ENCODE measurements at regions not wholly inside any gene's neighbourhood (a gene's known extent, or its start where the extent isn't known, plus 50 kb on each side); places are given as distances from the start of the nearest gene placed in this dataset.

GRCh38 chr7:19920705-19921104, 147.3 kb upstream of the TMEM196 start:
- DNase-seq (ENCODE audit: low spot score) = no peak
- no peak overlapping the region for H3K4me3 Mint-ChIP-seq
- no peak overlapping the region for H3K4me2 ChIP-seq

DNA sequence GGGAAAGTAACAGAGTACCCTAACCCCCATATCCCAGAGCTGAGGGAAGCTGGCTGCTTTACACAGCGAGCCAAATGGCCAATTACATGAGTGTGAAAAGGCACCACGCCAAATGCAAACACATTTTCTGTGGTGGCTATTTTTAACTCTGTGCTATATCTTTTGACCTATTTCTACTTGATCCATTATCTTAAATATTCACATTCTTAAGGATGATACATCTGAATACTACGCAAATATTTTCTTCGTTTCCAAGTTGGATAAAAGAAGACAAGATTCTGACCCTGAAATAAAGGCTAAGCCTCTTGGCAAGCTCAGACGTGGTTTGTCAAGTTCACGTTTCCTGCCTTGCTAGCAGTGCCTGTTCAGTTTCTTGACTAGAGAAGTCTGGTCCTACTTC, 146.7 kb upstream of the TMEM196 start:
- H4K20me1 ChIP-seq (ENCODE audit: low read depth) = no peaks in the 10 kb centered on the region
- no peak overlapping the region for H3K27ac ChIP-seq
- no peak overlapping the region for H3K9ac ChIP-seq
- no peaks in the 10 kb centered on the region for H3K27me3 ChIP-seq
- no peak overlapping the region for H3K4me2 ChIP-seq
- H3K4me1 ChIP-seq = no peaks in the 10 kb centered on the region
- no peaks in the 10 kb centered on the region for H3K36me3 ChIP-seq
- Mint-ChIP-seq H3K27me3 (ENCODE audit: insufficient read depth, low read depth) (peaks cover 2% of the 10 kb centered on the region), H3K4me3 (no peak overlapping the region), H3K27ac (no peak overlapping the region), H3K36me3 (no peaks in the 10 kb centered on the region), H3K9me3 (no peaks in the 10 kb centered on the region), H3K4me1 (peaks cover 10% of the 10 kb centered on the region)
- no peak overlapping the region for H3K4me3 ChIP-seq
- no peak for DNase-seq (ENCODE audit: low spot score)
- H3K79me2 ChIP-seq (ENCODE audit: low read depth) = no peaks in the 10 kb centered on the region
- H3K9me3 ChIP-seq (ENCODE audit: low read depth) = no peaks in the 10 kb centered on the region
- H2AFZ ChIP-seq (replicated peaks) = no peak overlapping the region
- H3F3A ChIP-seq (ENCODE audit: low read depth) = no peaks in the 10 kb centered on the region
- TF ChIP-seq, protein P1, sequence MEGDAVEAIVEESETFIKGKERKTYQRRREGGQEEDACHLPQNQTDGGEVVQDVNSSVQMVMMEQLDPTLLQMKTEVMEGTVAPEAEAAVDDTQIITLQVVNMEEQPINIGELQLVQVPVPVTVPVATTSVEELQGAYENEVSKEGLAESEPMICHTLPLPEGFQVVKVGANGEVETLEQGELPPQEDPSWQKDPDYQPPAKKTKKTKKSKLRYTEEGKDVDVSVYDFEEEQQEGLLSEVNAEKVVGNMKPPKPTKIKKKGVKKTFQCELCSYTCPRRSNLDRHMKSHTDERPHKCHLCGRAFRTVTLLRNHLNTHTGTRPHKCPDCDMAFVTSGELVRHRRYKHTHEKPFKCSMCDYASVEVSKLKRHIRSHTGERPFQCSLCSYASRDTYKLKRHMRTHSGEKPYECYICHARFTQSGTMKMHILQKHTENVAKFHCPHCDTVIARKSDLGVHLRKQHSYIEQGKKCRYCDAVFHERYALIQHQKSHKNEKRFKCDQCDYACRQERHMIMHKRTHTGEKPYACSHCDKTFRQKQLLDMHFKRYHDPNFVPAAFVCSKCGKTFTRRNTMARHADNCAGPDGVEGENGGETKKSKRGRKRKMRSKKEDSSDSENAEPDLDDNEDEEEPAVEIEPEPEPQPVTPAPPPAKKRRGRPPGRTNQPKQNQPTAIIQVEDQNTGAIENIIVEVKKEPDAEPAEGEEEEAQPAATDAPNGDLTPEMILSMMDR (IDR thresholded peaks at IDR 0.05) = no peak
- no peak for TF ChIP-seq EZH2 (IDR thresholded peaks at IDR 0.05)

More at GRCh38 chr7:19920705-19921104, 147.3 kb upstream of the TMEM196 start:
- Histone ChIP-seq H2AFZ (replicated peaks) (no peak overlapping the region), H3K9ac (no peak overlapping the region), H3K9me3 (ENCODE audit: low read depth) (no peaks in the 10 kb centered on the region), H3K79me2 (ENCODE audit: low read depth) (no peaks in the 10 kb centered on the region), H3K27ac (no peak overlapping the region), H3K4me1 (no peaks in the 10 kb centered on the region), H3K4me3 (no peak overlapping the region), H3K36me3 (no peaks in the 10 kb centered on the region), H3F3A (ENCODE audit: low read depth) (no peaks in the 10 kb centered on the region), H3K27me3 (no peaks in the 10 kb centered on the region), H4K20me1 (ENCODE audit: low read depth) (no peaks in the 10 kb centered on the region)
- Mint-ChIP-seq H3K36me3 (no peaks in the 10 kb centered on the region), H3K9me3 (no peaks in the 10 kb centered on the region), H3K27ac (no peak overlapping the region), H3K4me1 (peaks cover 5% of the 10 kb centered on the region), H3K27me3 (ENCODE audit: insufficient read depth, low read depth) (peaks cover 2% of the 10 kb centered on the region)
- TF ChIP-seq, protein P1 (IDR thresholded peaks at IDR 0.05) = no peak

DNA sequence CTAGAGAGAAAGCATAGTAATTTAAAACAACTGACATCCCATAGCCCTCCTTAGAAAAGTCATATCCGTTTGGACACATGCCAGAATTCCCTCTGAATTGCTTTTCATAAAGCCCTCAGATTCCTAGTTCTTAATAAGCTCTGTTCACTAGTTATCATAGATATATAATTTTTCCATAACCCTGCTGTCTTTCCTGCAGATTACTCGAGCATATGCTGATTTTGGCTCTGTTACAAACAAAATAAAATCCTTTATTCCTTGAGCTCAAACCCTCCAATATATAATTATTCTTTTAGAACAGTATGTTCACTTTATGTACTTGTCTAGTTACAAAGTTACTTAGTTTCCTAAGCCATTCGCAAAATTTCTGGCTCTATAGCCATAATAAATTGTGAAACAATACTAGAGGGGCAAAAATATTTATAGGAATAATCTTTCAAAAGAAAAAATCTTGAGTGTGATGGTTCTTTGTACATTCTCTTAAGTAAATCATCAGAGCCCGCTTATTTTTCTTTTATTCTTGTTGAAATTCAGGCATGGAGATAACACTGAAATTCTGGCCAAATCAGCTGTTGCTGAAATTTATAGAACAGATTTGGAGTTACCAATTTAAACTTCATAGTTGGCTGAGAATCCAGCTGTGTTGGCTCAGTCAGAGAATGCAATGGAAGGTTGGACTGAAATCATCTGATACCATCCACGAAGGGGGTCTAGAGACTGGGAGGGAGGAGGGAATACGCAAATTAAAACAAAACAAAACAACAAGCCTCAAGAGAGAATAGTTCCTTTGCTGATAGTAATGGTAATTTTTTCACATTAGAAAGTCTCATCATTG, 146.1 kb upstream of the TMEM196 start:
- Histone ChIP-seq H3K4me1 (no peaks in the 10 kb centered on the region), H3K9me3 (ENCODE audit: low read depth) (no peaks in the 10 kb centered on the region), H2AFZ (replicated peaks) (no peak overlapping the region), H3K79me2 (ENCODE audit: low read depth) (no peaks in the 10 kb centered on the region), H3F3A (ENCODE audit: low read depth) (no peaks in the 10 kb centered on the region), H3K4me3 (no peak overlapping the region), H4K20me1 (ENCODE audit: low read depth) (no peaks in the 10 kb centered on the region), H3K9ac (no peak overlapping the region), H3K27ac (no peak overlapping the region), H3K36me3 (no peaks in the 10 kb centered on the region), H3K4me2 (no peak overlapping the region), H3K27me3 (no peaks in the 10 kb centered on the region)
- Mint-ChIP-seq H3K27ac (no peak overlapping the region), H3K4me3 (no peak overlapping the region), H3K4me1 (peaks cover 10% of the 10 kb centered on the region), H3K27me3 (ENCODE audit: insufficient read depth, low read depth) (peaks cover 2% of the 10 kb centered on the region), H3K36me3 (no peaks in the 10 kb centered on the region), H3K9me3 (no peaks in the 10 kb centered on the region)
- TF ChIP-seq EZH2phosphoT487 (IDR thresholded peaks at IDR 0.05) (no peak), EZH2 (IDR thresholded peaks at IDR 0.05) (no peak)
- TF ChIP-seq, protein P1 (IDR thresholded peaks at IDR 0.05) = no peak
- no peak for DNase-seq (ENCODE audit: low spot score)
